HEK293T (cell line): ENCODE measurements at regions not wholly inside any gene's neighbourhood (a gene's known extent, or its start where the extent isn't known, plus 50 kb on each side); places are given as distances from the start of the nearest gene placed in this dataset.

Experiments
- ARNT ChIP-seq: fragments of 450-650 bp; IDR thresholded peaks from 2 replicates; pipeline ENCODE4 v1.6.1; 2017; ENCODE audit warnings: mild to moderate bottlenecking
- BHLHE40 ChIP-seq: fragments of 450-650 bp; IDR thresholded peaks from 2 replicates; pipeline ENCODE4 v1.6.1; 2016; ENCODE audit warnings: mild to moderate bottlenecking, moderate library complexity, borderline replicate concordance
- CTBP1 ChIP-seq: fragments of 450-650 bp; IDR thresholded peaks from 2 replicates; pipeline ENCODE4 v1.6.1; 2016; ENCODE audit warnings: borderline replicate concordance
- FOXA1 ChIP-seq: fragments of 450-650 bp; IDR thresholded peaks from 2 replicates; pipeline ENCODE4 v1.6.1; 2016; ENCODE audit warnings: mild to moderate bottlenecking
- FOXK2 ChIP-seq: fragments of 450-650 bp; IDR thresholded peaks from 2 replicates; pipeline ENCODE4 v1.6.1; 2016; ENCODE audit warnings: mild to moderate bottlenecking
- FOXM1 ChIP-seq: fragments of 450-650 bp; IDR thresholded peaks from 2 replicates; pipeline ENCODE4 v1.6.1; 2017; ENCODE audit warnings: mild to moderate bottlenecking, borderline replicate concordance
- HDGF ChIP-seq: fragments of 450-650 bp; IDR thresholded peaks from 2 replicates; pipeline ENCODE4 v1.6.1; 2017; ENCODE audit warnings: antibody characterized with exemption, borderline replicate concordance
- LEF1 ChIP-seq: fragments of 450-650 bp; IDR thresholded peaks from 2 replicates; pipeline ENCODE4 v1.6.1; 2017; ENCODE audit warnings: mild to moderate bottlenecking, borderline replicate concordance
- NFRKB ChIP-seq: fragments of 450-650 bp; IDR thresholded peaks from 2 replicates; pipeline ENCODE4 v1.6.1; 2016; ENCODE audit warnings: mild to moderate bottlenecking, moderate library complexity
- PKNOX1 ChIP-seq: fragments of 450-650 bp; IDR thresholded peaks from 2 replicates; pipeline ENCODE4 v1.6.1; 2016
- SP1 ChIP-seq: fragments of 450-650 bp; IDR thresholded peaks from 2 replicates; pipeline ENCODE4 v1.6.1; 2017
- SUZ12 ChIP-seq: fragments of 450-650 bp; IDR thresholded peaks from 2 replicates; pipeline ENCODE4 v1.6.1; 2016; ENCODE audit warnings: mild to moderate bottlenecking
- TARDBP ChIP-seq: fragments of 450-650 bp; IDR thresholded peaks from 2 replicates; pipeline ENCODE4 v1.6.1; 2016
- ZNF384 ChIP-seq: fragments of 450-650 bp; IDR thresholded peaks from 2 replicates; pipeline ENCODE4 v1.6.1; 2016

DNA sequence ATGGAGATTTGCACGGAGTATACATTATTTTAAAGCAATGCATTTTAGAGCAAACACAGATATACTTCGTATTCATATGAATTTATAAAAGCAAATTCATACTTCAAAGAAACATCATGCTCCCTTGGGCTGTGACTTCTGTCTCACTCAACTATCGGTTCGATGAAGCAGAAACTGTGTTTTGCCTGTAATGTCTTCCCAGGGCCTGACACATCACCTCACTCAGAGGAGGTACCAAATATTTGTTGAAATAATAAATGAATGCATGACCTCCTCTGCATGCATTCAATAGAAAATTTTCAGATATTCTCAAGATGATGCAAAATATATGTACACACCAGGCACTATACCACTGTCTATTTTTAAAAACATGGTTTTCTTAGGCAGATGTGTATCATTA is 432.7 kb downstream of the EFNB2 start:
- no peak for TF ChIP-seq FOXA1
- no peak for TF ChIP-seq FOXK2
- no peak for TF ChIP-seq SP1
- no peak for TF ChIP-seq ZNF384
- TF ChIP-seq LEF1, result no peak
- TF ChIP-seq FOXM1, result no peak
- no peak for TF ChIP-seq HDGF
- no peak for TF ChIP-seq ARNT
- TF ChIP-seq CTBP1, result no peak
- no peak for TF ChIP-seq NFRKB
- no peak for TF ChIP-seq PKNOX1
- TF ChIP-seq BHLHE40, result no peak
- no peak for TF ChIP-seq TARDBP
- TF ChIP-seq SUZ12, result no peak
